Right lung (tissue), 2 donors: ENCODE measurements at regions not wholly inside any gene's neighbourhood (a gene's known extent, or its start where the extent isn't known, plus 50 kb on each side); places are given as distances from the start of the nearest gene placed in this dataset.

Experiments used
- DNase-seq, 2 donors: peaks; one replicate each; pipeline ENCODE4 v3.0.0-alpha.2; 2013

GRCh38 chr16:87065446-87066132 is 251.6 kb downstream of the C16orf95 start:
- DNase-seq: no peak

DNA sequence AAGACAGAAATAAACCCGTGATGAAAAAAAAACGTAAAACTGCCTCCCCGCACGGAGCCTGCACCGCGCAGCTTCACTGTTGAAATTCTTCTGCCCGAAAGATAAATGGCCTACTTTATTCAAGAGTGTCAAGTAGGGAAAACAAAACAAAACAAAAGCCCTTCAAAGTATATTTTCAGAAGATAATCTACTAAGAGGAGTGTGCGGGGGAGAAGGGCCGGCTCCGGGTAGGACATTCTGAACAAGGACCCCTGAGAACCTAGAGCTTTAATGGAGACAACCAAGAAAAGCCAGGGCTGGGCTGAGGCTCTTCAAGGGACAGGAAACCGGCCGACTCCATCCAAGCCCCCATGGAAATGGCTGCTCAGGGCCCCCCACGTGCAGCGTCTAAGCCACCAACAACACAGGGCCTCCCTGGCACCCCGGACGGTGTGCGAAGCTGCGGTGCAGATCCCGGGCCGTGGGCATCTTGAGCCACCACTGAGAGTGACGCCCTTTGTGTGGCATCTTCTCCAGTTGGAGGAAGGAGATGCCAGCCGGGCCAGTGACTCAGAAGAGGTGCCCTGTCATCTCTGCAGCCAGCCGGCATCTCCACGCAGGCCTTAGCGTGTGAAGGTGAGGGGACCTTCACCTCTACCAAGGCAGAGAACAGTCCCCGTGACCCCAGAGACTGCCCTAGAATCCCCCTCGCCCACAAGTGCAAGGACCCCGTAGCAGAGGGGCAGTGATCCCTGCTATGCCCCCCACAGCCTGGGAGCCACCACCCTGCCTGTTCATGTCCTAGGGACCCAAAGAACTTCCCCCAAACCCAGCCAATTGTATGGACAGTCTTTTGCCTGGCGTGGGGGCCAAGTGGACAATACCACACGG is 250.8 kb downstream of the C16orf95 start:
- no peak for DNase-seq

DNA sequence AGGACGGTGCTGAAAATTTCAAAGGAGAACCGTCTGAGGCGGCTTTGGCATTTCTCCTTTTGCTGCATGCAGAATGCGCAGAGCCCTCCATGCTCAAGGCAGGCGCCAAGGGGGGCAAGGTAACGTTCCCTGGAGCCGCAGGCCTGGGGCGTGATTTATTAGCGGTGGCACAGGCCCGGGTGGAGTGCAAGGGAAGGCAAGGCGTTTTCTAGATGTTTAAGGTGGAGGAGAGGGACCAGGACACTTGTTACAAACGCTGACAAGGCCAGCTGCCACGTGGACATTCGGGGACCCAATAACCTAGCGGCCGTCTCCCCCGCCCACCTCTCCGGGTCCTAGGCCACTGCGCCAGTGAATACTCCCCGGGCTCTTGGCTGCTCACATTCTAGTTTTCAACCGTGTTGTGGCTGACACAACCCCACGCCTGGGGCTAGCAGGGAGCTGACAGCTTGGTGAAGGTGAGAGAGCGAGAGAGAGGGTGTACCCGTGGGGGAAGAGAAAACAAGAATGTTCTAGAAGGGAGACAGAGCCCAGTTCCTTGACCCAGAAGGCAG is 250.1 kb downstream of the C16orf95 start:
- DNase-seq: no peak

GRCh38 chr16:87067836-87068761 is 249.1 kb downstream of the C16orf95 start:
- DNase-seq: no peak

DNA sequence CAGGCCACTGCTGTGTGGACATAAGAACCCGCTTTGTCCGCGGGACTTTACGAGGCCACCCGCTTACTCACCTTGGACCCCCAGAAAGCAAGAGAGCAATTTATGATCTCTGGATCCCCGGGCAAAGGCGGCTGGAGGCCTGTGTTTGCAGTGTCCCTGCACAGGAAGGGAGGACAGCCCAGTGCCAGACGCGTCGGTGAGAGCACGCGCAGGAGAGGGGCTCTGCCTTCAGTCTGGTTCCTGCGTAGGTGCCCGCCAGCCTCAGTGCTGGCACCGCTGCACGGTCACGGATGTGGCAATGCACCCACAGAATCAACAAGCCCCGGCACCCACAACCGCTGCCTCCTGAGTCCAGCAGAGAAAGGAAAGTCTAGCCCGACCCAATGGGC is 248.4 kb downstream of the C16orf95 start:
- no peak for DNase-seq

GRCh38 chr16:87070657-87071056 is 246.5 kb downstream of the C16orf95 start:
- DNase-seq: no peak

DNA sequence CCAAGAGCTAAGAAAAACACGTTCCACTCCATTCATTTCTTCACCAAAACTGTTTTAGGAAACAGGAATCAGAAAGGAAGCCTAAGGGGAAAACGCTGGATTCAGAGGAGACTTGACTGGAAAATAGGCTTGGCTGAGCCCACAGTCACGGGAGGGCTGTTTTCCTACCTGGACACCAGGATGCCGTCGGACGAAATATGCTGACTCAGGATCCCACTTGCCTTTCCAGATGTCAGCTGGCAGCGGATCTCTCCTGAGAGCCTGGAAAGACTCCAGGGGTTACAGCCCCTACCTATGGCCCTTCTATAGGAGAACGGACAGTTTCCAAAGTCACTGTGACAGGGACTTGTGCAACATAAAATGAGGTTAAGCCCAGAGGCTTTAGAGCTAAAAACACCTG is 245.1 kb downstream of the C16orf95 start:
- no peak for DNase-seq

- DNase-seq: no peak
These were observed 242.4 kb downstream of the C16orf95 start for GRCh38 chr16:87074641-87075318.

GRCh38 chr16:87075319-87075860 is 241.8 kb downstream of the C16orf95 start:
- DNase-seq: no peak

DNA sequence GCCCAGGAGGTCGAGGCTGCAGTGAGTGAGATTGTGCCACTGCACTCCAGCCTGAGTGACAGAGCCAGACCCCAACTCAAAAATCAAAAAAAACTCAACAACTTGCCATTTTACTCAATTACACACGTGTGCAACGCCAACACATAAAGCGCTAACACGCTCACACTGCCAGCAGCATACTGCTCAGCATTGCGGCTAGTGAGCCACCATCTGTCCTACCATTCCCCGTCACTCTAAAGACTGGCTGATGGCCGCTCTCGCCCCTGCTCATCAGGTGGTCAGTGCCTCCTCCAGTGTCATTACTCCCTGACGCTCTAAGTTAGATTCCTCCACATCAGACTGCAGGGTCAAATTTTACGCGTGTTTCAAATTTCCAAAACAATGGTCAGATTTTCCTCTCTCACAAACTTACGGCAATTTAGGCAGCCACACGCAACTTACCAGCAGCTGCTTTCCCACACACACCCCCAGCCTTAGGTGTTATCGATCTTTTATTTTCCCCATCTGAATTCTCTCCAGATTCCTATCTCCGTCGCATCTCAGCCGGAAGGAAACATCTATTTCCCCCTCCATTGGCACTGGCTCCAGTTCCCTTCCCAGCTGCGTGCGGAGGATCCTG is 240.8 kb downstream of the C16orf95 start:
- DNase-seq: no peak

- no peak for DNase-seq
These were observed 240.0 kb downstream of the C16orf95 start for GRCh38 chr16:87076950-87077749.

DNA sequence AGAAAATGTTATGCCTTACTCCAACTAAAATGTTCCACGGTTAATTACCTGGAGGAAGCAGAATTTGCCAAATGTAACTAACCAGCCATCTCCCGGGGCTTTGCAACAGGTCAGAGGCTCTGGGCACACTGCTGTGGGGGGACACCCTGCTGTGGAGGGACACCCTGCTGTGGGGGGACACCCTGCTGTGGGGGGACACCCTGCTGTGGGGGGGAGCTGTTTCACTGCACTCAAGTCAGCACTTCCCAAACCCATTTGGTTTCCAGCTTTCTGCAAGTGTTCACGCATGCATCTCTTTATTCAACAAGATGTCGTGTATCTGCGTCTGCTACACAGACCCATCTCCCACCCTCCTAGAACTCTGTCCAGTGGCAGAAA is 239.5 kb downstream of the C16orf95 start:
- no peak for DNase-seq

GRCh38 chr16:87080571-87081167 is 236.5 kb downstream of the C16orf95 start:
- DNase-seq: no peak

DNA sequence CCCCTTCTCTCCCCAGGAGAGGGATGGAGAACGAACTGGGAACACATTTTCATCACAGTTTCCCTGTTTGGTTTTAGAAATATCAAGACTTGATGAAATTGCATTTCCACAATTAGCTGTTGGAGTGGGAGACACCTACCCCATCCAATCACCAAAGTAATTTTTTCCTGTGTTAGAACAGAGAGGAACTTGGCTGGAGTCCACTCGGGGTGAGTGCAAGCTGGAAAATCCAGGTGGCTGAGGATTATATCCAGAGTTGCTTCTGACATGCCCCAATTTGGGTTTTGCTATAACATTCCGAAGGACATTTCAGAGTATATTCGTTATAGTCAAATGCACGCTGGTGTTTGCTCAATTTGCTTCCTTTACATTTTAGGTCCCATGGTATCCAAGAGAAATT is 231.8 kb downstream of the C16orf95 start:
- DNase-seq: no peak

DNA sequence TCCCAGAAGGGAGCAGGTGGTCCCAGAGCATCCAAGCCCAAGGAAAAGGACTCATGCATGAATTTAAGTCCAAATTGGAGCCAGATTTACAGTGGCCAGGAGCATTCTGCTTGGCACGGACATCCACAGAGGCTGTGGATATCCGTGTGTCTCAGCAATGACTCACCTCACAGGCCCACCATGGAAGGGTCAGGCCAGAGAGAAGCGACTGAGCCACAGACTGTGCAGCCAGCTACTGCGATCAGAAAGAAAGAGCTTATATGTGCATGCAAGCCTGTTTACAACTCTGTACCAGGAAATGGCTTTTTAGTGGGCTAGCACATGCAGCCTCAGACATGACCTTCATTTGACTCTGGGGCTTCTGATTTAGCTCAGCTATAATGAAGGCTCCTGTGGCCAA is 231.0 kb downstream of the C16orf95 start:
- DNase-seq: no peak

DNA sequence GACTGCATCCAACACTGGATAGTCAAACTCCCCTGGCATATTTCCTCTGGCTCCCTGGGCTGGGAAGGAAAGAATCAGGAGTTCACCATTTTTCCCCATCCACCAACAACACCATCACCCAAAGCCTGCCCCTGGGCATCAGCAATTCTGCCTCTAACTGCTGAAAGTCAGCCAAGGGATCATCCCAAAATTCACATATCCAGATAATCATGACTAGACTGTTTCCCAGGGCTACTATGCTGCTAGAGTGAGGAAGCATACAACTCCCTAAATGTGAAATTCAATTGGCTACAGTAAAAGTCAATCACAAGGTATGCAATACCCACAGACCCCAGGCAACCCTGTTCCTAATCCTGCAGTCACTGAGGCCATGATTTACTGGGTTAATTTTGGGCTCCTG is 230.6 kb downstream of the C16orf95 start:
- DNase-seq: no peak

DNA sequence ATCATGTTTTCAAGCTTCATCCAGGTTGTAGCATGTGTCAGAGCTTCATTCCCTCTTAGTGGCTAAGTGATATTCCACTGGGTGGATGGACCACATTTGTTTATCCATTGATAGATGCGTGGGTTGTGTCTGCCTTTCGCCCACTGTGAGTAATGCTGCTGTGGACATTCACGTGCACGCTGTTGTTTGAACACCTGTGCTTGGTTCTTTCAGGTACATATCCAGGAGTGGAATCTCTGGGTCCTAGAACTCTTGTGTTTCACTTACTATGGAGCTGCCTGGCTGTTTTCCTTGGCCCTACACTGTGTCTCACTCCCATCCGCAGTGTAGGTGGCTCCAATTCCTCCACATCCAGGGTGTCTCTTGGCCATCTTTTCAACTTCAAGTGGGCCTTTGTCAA is 224.2 kb downstream of the C16orf95 start:
- DNase-seq: no peak

- no peak for DNase-seq
These were observed 223.2 kb downstream of the C16orf95 start for GRCh38 chr16:87093804-87094555.

DNA sequence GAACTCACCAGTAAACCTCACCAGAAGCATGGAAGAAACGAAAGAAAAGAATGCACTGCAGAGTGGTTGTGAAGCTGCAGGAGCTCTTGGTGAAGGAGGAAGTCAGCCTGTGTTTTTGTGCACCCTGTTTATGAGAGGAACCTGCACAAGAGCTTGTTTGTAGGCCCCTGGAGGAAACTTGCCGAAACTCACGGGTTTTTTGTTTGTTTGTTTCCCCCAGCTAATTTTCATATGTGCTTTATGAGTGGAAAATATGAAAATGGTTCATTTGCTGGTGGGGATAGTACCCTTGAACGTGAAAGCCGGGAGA is 222.7 kb downstream of the C16orf95 start:
- no peak for DNase-seq
